Loucy (cell line): ENCODE measurements at regions not wholly inside any gene's neighbourhood (a gene's known extent, or its start where the extent isn't known, plus 50 kb on each side); places are given as distances from the start of the nearest gene placed in this dataset.

ENCODE experiments used
- EZH2phosphoT487 ChIP-seq: fragments of 200-600 bp; IDR thresholded peaks from 2 replicates; pipeline ENCODE4 v1.6.1; 2018; ENCODE audit warnings: antibody characterized with exemption, mild to moderate bottlenecking, moderate library complexity, borderline replicate concordance
- TF ChIP-seq, protein P1 (sequence below): fragments of 200-600 bp; sonication (generic); conservative IDR thresholded peaks from 2 replicates; pipeline ENCODE4 v1.5.1; 2014; ENCODE audit warnings: mild to moderate bottlenecking, antibody characterized with exemption, low read length

DNA sequence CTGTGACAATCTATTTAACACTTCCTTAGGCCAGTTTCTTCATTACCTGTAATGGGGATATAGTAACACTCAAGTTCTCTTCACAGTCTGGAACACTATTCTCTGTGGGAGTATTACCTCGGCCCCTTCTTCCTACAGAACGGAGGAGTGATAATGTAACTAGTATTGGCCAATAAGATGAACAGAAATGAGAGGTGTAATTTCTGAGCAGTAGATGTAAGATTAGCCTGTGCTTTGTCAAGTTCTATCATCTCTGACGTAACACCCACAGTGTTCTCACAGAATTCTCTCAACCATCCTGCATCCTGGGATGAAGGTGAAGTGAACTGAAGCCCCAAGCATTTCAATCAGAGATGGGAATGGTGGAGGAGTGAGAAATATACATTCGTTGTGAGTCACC lies 65.2 kb upstream of the TOP3B start:
- TF ChIP-seq, protein P1, sequence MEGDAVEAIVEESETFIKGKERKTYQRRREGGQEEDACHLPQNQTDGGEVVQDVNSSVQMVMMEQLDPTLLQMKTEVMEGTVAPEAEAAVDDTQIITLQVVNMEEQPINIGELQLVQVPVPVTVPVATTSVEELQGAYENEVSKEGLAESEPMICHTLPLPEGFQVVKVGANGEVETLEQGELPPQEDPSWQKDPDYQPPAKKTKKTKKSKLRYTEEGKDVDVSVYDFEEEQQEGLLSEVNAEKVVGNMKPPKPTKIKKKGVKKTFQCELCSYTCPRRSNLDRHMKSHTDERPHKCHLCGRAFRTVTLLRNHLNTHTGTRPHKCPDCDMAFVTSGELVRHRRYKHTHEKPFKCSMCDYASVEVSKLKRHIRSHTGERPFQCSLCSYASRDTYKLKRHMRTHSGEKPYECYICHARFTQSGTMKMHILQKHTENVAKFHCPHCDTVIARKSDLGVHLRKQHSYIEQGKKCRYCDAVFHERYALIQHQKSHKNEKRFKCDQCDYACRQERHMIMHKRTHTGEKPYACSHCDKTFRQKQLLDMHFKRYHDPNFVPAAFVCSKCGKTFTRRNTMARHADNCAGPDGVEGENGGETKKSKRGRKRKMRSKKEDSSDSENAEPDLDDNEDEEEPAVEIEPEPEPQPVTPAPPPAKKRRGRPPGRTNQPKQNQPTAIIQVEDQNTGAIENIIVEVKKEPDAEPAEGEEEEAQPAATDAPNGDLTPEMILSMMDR: no peak
- TF ChIP-seq EZH2phosphoT487: no peak
